ENCODE measurements at regions not wholly inside any gene's neighbourhood (a gene's known extent, or its start where the extent isn't known, plus 50 kb on each side); places are given as distances from the start of the nearest gene placed in this dataset.

DNA sequence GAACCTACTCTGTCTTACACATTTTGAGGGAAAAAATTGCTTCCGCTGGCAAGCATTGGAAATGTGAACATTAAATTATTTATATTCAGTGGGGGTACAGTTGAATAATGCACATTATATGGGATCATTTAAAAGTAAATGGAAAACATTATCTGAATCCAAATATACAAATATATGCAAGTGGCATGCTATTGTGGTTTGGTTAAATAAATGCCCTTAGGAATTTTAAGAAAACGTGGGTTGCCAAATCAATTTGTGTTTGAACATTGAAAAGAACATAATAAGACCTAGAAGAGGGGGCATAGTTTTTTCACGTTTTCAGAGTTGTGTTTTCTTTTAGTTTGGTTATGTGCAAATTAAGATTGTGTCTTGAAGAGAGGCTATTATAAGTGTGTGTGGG is 230.5 kb upstream of the PRKX start:
- TF ChIP-seq, protein P1, sequence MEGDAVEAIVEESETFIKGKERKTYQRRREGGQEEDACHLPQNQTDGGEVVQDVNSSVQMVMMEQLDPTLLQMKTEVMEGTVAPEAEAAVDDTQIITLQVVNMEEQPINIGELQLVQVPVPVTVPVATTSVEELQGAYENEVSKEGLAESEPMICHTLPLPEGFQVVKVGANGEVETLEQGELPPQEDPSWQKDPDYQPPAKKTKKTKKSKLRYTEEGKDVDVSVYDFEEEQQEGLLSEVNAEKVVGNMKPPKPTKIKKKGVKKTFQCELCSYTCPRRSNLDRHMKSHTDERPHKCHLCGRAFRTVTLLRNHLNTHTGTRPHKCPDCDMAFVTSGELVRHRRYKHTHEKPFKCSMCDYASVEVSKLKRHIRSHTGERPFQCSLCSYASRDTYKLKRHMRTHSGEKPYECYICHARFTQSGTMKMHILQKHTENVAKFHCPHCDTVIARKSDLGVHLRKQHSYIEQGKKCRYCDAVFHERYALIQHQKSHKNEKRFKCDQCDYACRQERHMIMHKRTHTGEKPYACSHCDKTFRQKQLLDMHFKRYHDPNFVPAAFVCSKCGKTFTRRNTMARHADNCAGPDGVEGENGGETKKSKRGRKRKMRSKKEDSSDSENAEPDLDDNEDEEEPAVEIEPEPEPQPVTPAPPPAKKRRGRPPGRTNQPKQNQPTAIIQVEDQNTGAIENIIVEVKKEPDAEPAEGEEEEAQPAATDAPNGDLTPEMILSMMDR (conservative IDR thresholded peaks at IDR 0.05; ENCODE audit: low read depth in 2 of 2): no peak
- TF ChIP-seq JUNB (IDR thresholded peaks at IDR 0.05; ENCODE audit: unreplicated experiment): no peak
